IPS DF 6.9 (cell line): ENCODE measurements at regions not wholly inside any gene's neighbourhood (a gene's known extent, or its start where the extent isn't known, plus 50 kb on each side); places are given as distances from the start of the nearest gene placed in this dataset.
A peak's percentile ranks its signal among the peaks of the same experiment; 100 is the strongest.

Experiments
- DNase-seq: peaks from one replicate; pipeline ENCODE4 v3.0.0-alpha.2; 2013; ENCODE audit warnings: low read depth, low spot score
- H3K27ac ChIP-seq: one replicate; pipeline ENCODE4 v1.5.1; 2013; ENCODE audit warnings: low read length, control low read depth
- H3K27me3 ChIP-seq: 2 replicates; pipeline ENCODE4 v1.6.1; 2013; ENCODE audit warnings: mild to moderate bottlenecking, low read length; ENCODE audit not compliant: control insufficient read depth, insufficient read depth
- H3K36me3 ChIP-seq: 2 replicates; pipeline ENCODE4 v1.6.1; 2013; ENCODE audit warnings: low read length; ENCODE audit not compliant: control insufficient read depth, insufficient read depth
- H3K4me1 ChIP-seq: 2 replicates; pipeline ENCODE4 v1.6.1; 2013; ENCODE audit warnings: low read length; ENCODE audit not compliant: control insufficient read depth, insufficient read depth
- H3K4me3 ChIP-seq: 2 replicates; pipeline ENCODE4 v1.5.1; 2013; ENCODE audit warnings: mild to moderate bottlenecking, low read length
- H3K9me3 ChIP-seq: 2 replicates; pipeline ENCODE4 v1.6.1; 2013; ENCODE audit warnings: low read length, inconsistent platforms; ENCODE audit not compliant: control insufficient read depth, insufficient read depth
- WGBS: extraction: QIAGEN DNeasy Blood & Tissue Kit; methylation state at CpG from one replicate; pipeline ENCODE4 v1.1.7; 2013; ENCODE audit warnings: mixed read lengths, missing lambda C conversion rate; ENCODE audit not compliant: insufficient read length, insufficient coverage; 5-methylcytosine and 5-hydroxymethylcytosine counted together

GRCh38 chr5:61817472-61818326 lies 485.6 kb downstream of the ZSWIM6 start:
- no peak overlapping the region for H3K4me3 ChIP-seq
- DNase-seq: peak; percentile 27
- no peaks in the 10 kb centered on the region for H3K4me1 ChIP-seq
- H3K36me3 ChIP-seq: no peaks in the 10 kb centered on the region
- H3K27ac ChIP-seq: no peak overlapping the region
- WGBS: no CpG with 5 or more reads among the region's 7 CpGs
- no peaks in the 10 kb centered on the region for H3K9me3 ChIP-seq
- no peaks in the 10 kb centered on the region; the same call in 1 of the 2 replicates for H3K27me3 ChIP-seq

GRCh38 chr5:61820836-61821235 lies 485.2 kb upstream of the KIF2A start:
- no peaks in the 10 kb centered on the region; the same call in 1 of the 2 replicates for H3K27me3 ChIP-seq
- no peaks in the 10 kb centered on the region for H3K36me3 ChIP-seq
- H3K27ac ChIP-seq: no peak overlapping the region
- DNase-seq: no peak
- no peaks in the 10 kb centered on the region for H3K4me1 ChIP-seq
- WGBS: no CpG with 5 or more reads among the region's 4 CpGs
- H3K4me3 ChIP-seq: no peak overlapping the region
- H3K9me3 ChIP-seq: no peaks in the 10 kb centered on the region

- DNase-seq: no peak
- no peaks in the 10 kb centered on the region; the same call in 1 of the 2 replicates for H3K27me3 ChIP-seq
- no peaks in the 10 kb centered on the region for H3K4me1 ChIP-seq
- H3K36me3 ChIP-seq: no peaks in the 10 kb centered on the region
- H3K9me3 ChIP-seq: no peaks in the 10 kb centered on the region
- H3K27ac ChIP-seq: no peak overlapping the region
- H3K4me3 ChIP-seq: no peak overlapping the region
- WGBS: no CpG with 5 or more reads among the region's 2 CpGs
Observed at GRCh38 chr5:61821561-61821960, 484.4 kb upstream of the KIF2A start.

GRCh38 chr5:61822584-61822983 lies 483.4 kb upstream of the KIF2A start:
- H3K27me3 ChIP-seq: no peaks in the 10 kb centered on the region

GRCh38 chr5:61823065-61823464 lies 482.9 kb upstream of the KIF2A start:
- WGBS: no CpG with 5 or more reads among the region's 10 CpGs
- Histone ChIP-seq H3K27me3 (no peaks in the 10 kb centered on the region), H3K36me3 (no peaks in the 10 kb centered on the region), H3K4me3 (no peak overlapping the region), H3K27ac (no peak overlapping the region), H3K4me1 (no peaks in the 10 kb centered on the region), H3K9me3 (no peaks in the 10 kb centered on the region)
- no peak for DNase-seq

More at GRCh38 chr5:61822584-61822983, 483.4 kb upstream of the KIF2A start:
- no peak overlapping the region for H3K4me3 ChIP-seq
- no peaks in the 10 kb centered on the region for H3K9me3 ChIP-seq
- no peak for DNase-seq
- WGBS: no CpG with 5 or more reads among the region's 5 CpGs
- H3K36me3 ChIP-seq: no peaks in the 10 kb centered on the region
- H3K27ac ChIP-seq: no peak overlapping the region
- H3K4me1 ChIP-seq: no peaks in the 10 kb centered on the region

GRCh38 chr5:61823781-61824180 lies 482.2 kb upstream of the KIF2A start:
- no peaks in the 10 kb centered on the region for H3K4me1 ChIP-seq
- H3K9me3 ChIP-seq: no peaks in the 10 kb centered on the region
- no peaks in the 10 kb centered on the region for H3K36me3 ChIP-seq
- no peaks in the 10 kb centered on the region for H3K27me3 ChIP-seq
- H3K27ac ChIP-seq: no peak overlapping the region
- WGBS: no CpG with 5 or more reads among the region's 2 CpGs
- no peak overlapping the region for H3K4me3 ChIP-seq
- no peak for DNase-seq

GRCh38 chr5:61824396-61824795 lies 481.6 kb upstream of the KIF2A start:
- H3K4me3 ChIP-seq: no peak overlapping the region
- no peaks in the 10 kb centered on the region for H3K9me3 ChIP-seq
- no peaks in the 10 kb centered on the region for H3K36me3 ChIP-seq
- H3K27me3 ChIP-seq: no peaks in the 10 kb centered on the region
- H3K27ac ChIP-seq: no peak overlapping the region
- DNase-seq: no peak
- WGBS: no CpG with 5 or more reads among the region's 4 CpGs
- no peaks in the 10 kb centered on the region for H3K4me1 ChIP-seq

GRCh38 chr5:61827445-61827975 lies 478.5 kb upstream of the KIF2A start:
- Histone ChIP-seq H3K9me3 (no peaks in the 10 kb centered on the region), H3K4me1 (no peaks in the 10 kb centered on the region), H3K27ac (no peak overlapping the region), H3K36me3 (no peaks in the 10 kb centered on the region), H3K27me3 (no peaks in the 10 kb centered on the region), H3K4me3 (no peak overlapping the region)
- whole genome bisulfite sequencing: no CpG with 5 or more reads among the region's 2 CpGs
- no peak for DNase-seq

- DNase-seq: no peak
- no CpG with 5 or more reads among the region's 3 CpGs for WGBS
- Histone ChIP-seq H3K36me3 (no peaks in the 10 kb centered on the region), H3K27me3 (no peaks in the 10 kb centered on the region), H3K4me3 (no peak overlapping the region), H3K27ac (no peak overlapping the region), H3K4me1 (no peaks in the 10 kb centered on the region), H3K9me3 (no peaks in the 10 kb centered on the region)
Observed at GRCh38 chr5:61828856-61829255, 477.1 kb upstream of the KIF2A start.

- H3K9me3 ChIP-seq: no peaks in the 10 kb centered on the region
- no peak overlapping the region for H3K27ac ChIP-seq
- DNase-seq: no peak
- H3K4me1 ChIP-seq: no peaks in the 10 kb centered on the region
- H3K4me3 ChIP-seq: no peak overlapping the region
- H3K36me3 ChIP-seq: no peaks in the 10 kb centered on the region
- no CpG with 5 or more reads among the region's 4 CpGs for WGBS
- H3K27me3 ChIP-seq: no peaks in the 10 kb centered on the region
Observed at GRCh38 chr5:61831736-61832135, 474.3 kb upstream of the KIF2A start.

- H3K27me3 ChIP-seq: no peaks in the 10 kb centered on the region
- H3K36me3 ChIP-seq: no peaks in the 10 kb centered on the region
- no peak overlapping the region for H3K4me3 ChIP-seq
- H3K27ac ChIP-seq: no peak overlapping the region
- H3K4me1 ChIP-seq: no peaks in the 10 kb centered on the region
- H3K9me3 ChIP-seq: no peaks in the 10 kb centered on the region
- no peak for DNase-seq
Observed at GRCh38 chr5:61837788-61838187, 468.2 kb upstream of the KIF2A start.
